Breast epithelium (tissue), 4 donors: ENCODE measurements at regions not wholly inside any gene's neighbourhood (a gene's known extent, or its start where the extent isn't known, plus 50 kb on each side); places are given as distances from the start of the nearest gene placed in this dataset.
A peak's percentile ranks its signal among the peaks of the same experiment; 100 is the strongest.

Experiments used
- DNase-seq, 2 donors: peaks; one replicate each; pipeline ENCODE4 v3.0.0-alpha.2; 2019; ENCODE audit warnings: low spot score in 2 of 2
- H3K27ac ChIP-seq, 2 donors: fragments of 200-600 bp; sonication (generic) in 1 of 2; one replicate each; pipeline ENCODE4 v1.5.1; 2016 to 2019; ENCODE audit warnings: mild to moderate bottlenecking in 1 of 2
- H3K27me3 ChIP-seq, 2 donors: fragments of 200-600 bp; sonication (generic) in 1 of 2; one replicate each; pipeline versions ENCODE4 v1.5.1 to v1.6.0; 2017 to 2019; ENCODE audit warnings: control low read depth in 1 of 2, mild to moderate bottlenecking in 1 of 2
- H3K36me3 ChIP-seq: fragments of 200-600 bp; one replicate; pipeline ENCODE4 v1.5.1; 2019
- H3K4me1 ChIP-seq, 2 donors: fragments of 200-600 bp; sonication (generic); one replicate each; pipeline ENCODE4 v1.5.1; 2016 to 2019; ENCODE audit warnings: control low read depth in 1 of 2
- H3K4me3 ChIP-seq, 3 donors: fragments of 200-600 bp; sonication (generic); 1 replicate in 2 of 3; 2 replicates in 1 of 3; pipeline ENCODE4 v1.5.1; 2016 to 2019; ENCODE audit warnings: mild to moderate bottlenecking in 3 of 3, moderate library complexity in 2 of 3
- H3K9me3 ChIP-seq, 2 donors: fragments of 200-600 bp; sonication (generic) in 1 of 2; one replicate each; pipeline ENCODE4 v1.5.1; 2016 to 2019; ENCODE audit warnings: control low read depth in 1 of 2
- CTCF ChIP-seq, 3 donors: fragments of 450-650 bp; IDR thresholded peaks; one replicate each; pipeline ENCODE4 v1.5.1; 2016 to 2017; ENCODE audit warnings: antibody characterized with exemption in 3 of 3, mild to moderate bottlenecking in 3 of 3, moderate library complexity in 3 of 3
- POLR2A ChIP-seq: fragments of 450-650 bp; IDR thresholded peaks from one replicate; pipeline ENCODE4 v1.6.1; 2016; ENCODE audit warnings: antibody characterized with exemption, mild to moderate bottlenecking, moderate library complexity
- POLR2AphosphoS5 ChIP-seq, 3 donors: sonication (generic); formaldehyde crosslinking; IDR thresholded peaks; one replicate each; pipeline ENCODE4 v1.6.1; 2017; ENCODE audit warnings: antibody characterized with exemption in 3 of 3
- intact Hi-C: fragments of 100-400 bp; cut with DNase I; formaldehyde crosslinking; loops from one replicate; pipeline ENCODE4 v1.15.1; 2023; ENCODE audit warnings: low total_unique reads

GRCh38 chr2:96430394-96430988 is 74.7 kb downstream of the NEURL3 start:
- no peak for DNase-seq
- H3K9me3 ChIP-seq: peaks cover 0 to 6% of the 10 kb centered on the region in 2 donors
- no peak overlapping the region for H3K27ac ChIP-seq
- no peaks in the 10 kb centered on the region for H3K27me3 ChIP-seq
- H3K4me3 ChIP-seq: no peak overlapping the region
- TF ChIP-seq POLR2AphosphoS5 (IDR thresholded peaks at IDR 0.05): no peak
- no peak for TF ChIP-seq CTCF (IDR thresholded peaks at IDR 0.05)
- no peaks in the 10 kb centered on the region for H3K36me3 ChIP-seq
- H3K4me1 ChIP-seq: no peaks in the 10 kb centered on the region
- intact Hi-C loops: no loop called here

DNA sequence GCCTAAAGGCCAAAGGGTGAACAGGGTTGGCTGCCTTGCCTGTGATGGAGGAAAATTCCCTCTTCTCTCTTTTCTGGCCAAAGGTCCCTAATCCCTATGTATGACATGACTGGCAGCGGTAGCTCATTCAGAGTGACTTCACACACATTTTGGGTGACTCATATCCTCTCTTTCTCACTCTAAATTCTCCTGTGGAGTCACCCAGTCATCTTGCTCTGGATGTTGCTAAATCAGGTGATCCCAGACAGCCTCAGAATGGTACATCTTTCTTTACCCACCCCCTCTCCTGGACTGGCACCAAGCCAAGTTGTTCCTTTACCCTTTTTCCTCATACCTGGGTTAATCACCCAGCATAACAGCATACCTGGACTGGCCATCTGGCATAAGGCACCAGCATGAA is 77.2 kb downstream of the NEURL3 start:
- Histone ChIP-seq H3K4me3 (no peak overlapping the region), H3K4me1 (no peaks in the 10 kb centered on the region), H3K36me3 (no peaks in the 10 kb centered on the region), H3K27ac (peak overlapping the region; percentile 21 to 34), H3K27me3 (no peaks in the 10 kb centered on the region), H3K9me3 (peaks cover 0 to 6% of the 10 kb centered on the region in 2 donors)
- intact Hi-C loops: no loop called here
- peak in 1 of 2 donors; percentile 40 for DNase-seq
- no peak for TF ChIP-seq CTCF (IDR thresholded peaks at IDR 0.05)
- no peak for TF ChIP-seq POLR2AphosphoS5 (IDR thresholded peaks at IDR 0.05)
- no peak for TF ChIP-seq POLR2A

- Histone ChIP-seq H3K27ac (peak overlapping the region in 1 of 2 donors; percentile 34), H3K9me3 (peaks cover 0 to 6% of the 10 kb centered on the region in 2 donors)
Observed at GRCh38 chr2:96427169-96427568, 78.0 kb downstream of the NEURL3 start.

GRCh38 chr2:96423828-96424227 is 81.3 kb downstream of the NEURL3 start:
- intact Hi-C loops: loop anchor here (2.0 kb wide), 1 partner anchor 53 kb away; no protein-coding TSS in a partner anchor

More at GRCh38 chr2:96427169-96427568, 78.0 kb downstream of the NEURL3 start:
- no peak overlapping the region for H3K4me3 ChIP-seq
- no peak for DNase-seq
- H3K36me3 ChIP-seq: no peaks in the 10 kb centered on the region
- H3K27me3 ChIP-seq: no peaks in the 10 kb centered on the region
- intact Hi-C loops: no loop called here
- TF ChIP-seq POLR2AphosphoS5 (IDR thresholded peaks at IDR 0.05) (no peak), CTCF (IDR thresholded peaks at IDR 0.05) (no peak), POLR2A (no peak)
- H3K4me1 ChIP-seq: no peaks in the 10 kb centered on the region

More at GRCh38 chr2:96423828-96424227, 81.3 kb downstream of the NEURL3 start:
- no peaks in the 10 kb centered on the region for H3K4me1 ChIP-seq
- H3K27ac ChIP-seq: no peak overlapping the region
- H3K9me3 ChIP-seq: no peaks in the 10 kb centered on the region
- no peak for DNase-seq
- H3K27me3 ChIP-seq: no peaks in the 10 kb centered on the region
- no peak overlapping the region for H3K4me3 ChIP-seq
- no peaks in the 10 kb centered on the region for H3K36me3 ChIP-seq
- no peak for TF ChIP-seq POLR2AphosphoS5 (IDR thresholded peaks at IDR 0.05)
